HG02642 (cell line): ENCODE measurements at regions not wholly inside any gene's neighbourhood (a gene's known extent, or its start where the extent isn't known, plus 50 kb on each side); places are given as distances from the start of the nearest gene placed in this dataset.

Experiments
- ATAC-seq: cut with Tn5 transposase; IDR thresholded peaks from one replicate; pipeline ENCODE4 v1.9.1; 2021; ENCODE audit warnings: mild to moderate bottlenecking; ENCODE audit not compliant: unreplicated experiment, poor library complexity

DNA sequence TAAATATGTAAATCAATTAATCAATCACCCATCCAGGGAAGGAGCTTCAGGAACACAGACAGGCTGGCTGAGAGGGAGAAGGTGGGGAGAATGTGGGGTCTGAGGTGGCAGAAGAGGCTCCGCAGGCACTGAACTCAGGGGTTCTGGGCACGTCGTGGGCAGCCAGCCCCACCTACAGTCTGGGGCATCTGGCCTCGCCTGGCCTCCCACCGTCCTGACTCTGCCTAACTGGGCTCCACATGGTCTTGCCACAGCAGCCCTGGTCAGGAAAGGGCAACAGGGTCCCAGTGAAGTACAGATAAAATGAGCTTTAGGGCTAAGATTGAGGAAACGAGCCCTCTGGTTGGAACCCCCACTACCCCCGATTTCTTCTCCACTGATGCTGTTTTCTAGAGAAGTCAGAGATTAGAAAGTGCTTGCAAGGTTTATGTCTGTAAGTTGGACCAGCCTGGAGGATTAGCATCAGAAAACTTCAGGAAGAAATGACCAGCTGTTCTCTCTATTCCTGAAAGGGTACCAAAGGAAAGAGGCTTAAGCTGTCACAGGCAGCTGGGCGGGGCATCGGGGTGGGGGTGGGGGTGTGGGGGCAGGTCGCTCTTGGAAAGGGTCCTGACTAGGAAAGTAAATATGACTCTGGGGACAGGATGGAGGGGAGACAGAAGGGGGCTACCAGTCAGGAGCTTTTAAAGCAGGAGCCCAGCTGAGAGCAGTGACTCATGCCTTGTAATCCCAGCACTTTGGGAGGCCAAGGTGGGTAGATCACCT, 261.7 kb downstream of the BUD13 start:
- no peak for ATAC-seq

DNA sequence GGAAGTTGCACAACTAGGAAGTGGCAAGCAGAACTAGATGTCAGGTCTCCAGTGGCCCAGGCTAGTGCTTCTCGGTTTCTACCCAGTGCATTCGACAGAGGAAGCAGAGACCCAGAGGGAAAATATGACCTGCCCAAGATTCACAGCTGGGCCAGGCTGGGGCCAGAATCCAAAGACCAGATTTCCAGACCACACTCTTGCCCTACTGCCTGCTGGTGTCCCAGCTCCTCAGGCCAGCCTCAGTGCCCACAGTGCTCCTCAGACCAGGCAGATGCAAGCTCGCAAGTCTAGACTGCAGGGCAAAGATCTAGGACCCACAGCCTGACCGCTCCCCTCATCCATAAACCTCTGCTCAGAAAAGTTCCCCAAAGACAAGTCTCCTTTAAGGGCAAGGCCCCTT, 262.6 kb downstream of the BUD13 start:
- no peak for ATAC-seq

DNA sequence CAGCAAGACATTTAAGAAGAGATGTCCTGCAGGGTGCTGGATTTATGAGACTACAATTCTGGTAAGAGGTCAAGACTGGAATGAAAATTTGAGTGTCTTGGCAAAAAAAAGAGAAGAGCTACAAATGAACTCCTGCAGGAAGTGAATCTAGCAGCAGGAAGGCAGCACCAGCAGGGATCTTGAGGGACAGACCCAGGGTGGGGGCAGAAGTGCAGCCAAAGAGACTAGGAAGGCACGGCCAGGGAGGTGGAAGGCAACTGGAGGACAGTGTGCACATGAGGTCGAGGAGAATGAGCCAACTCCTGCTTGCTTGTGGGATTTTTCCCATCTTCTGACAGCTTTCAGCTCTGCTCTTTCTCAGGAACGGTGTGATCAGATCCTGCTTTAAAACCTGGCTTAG, 263.2 kb downstream of the BUD13 start:
- no peak for ATAC-seq

DNA sequence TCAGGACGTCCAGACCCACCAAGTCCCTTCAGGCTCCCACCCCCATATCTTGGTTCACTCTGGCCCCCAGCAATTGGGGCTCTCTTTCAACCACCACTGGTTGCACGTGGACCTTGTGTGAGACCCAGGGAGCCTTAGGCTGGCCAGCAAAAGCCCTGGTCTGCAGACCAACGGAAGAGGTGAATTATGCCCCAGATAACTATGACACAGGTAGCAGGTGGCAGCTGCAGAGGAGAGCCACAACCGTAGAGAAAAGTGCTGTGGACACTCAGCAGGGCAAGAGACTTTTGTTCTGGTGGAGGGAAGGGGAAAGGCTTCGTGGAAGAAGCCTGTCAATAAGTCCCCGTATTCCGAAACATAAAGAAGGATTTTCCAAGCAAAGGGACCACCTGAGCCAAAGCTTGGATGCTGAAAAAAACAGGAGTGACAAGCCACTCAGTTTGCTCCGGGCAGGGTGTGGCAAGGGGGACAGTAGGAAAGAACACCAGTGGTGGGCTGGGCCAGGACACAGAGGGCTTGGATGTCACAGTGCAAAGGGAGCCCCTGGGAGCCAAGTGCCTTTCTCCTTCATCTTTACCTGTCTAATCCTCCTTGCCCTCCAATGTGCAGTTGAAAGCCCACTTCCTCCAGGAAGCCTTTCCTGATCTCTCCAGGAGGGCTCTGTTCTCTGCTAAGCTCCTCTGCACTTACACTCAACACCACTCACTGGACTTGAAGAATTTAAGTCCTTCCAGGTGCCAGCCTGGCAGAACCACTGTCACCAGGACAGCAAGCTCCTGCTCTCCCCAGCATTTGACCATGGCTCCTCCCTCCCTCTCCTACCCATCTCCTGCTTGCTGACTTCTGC, 264.7 kb downstream of the BUD13 start:
- ATAC-seq = no peak

DNA sequence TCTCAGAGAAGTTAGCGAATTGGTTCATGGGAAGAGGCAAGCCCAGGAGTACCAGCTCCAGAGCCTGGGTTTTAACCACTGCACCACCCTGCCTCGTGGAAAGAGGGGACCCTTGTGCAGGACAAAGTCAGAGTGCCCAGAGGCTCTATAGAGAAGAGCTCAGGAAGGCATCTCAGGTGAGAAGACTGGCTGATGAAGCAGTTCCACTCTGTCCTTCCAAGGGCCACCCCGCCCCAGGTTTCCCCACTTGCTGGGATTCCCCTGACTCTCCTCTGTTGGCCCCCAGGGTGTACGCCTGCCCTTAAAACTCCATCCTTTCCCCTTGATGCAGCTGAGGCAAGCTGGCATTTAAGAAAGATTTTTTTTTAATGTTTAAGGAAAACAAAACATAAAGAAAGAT, 265.8 kb downstream of the BUD13 start:
- ATAC-seq = no peak

DNA sequence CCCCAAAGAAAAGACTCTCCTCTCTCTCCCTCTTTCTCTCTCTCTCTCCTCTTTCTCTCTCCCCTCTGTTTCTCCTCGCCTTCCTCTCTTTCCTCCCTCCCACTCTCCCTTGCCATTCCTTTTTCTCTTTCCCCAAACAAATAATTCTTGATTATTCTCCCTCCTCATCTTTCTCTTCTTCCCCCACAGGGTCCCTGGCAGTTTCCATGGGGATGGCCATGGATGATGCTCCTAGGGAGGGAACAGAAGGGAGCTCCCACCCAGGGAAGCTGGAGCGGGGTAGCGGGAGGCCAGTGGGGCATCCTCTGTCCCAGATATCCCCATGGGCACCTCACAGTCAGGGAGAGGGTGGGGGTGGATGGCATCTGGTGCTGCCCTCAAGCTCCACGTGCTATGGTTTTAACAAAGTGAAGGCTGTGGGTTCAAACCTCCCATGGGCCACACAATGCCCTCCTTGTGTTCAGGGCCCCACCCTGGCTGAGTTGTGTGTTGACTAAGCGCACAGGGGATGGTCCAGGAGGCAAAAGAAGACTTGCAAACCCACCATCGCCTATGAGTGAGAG, 266.4 kb downstream of the BUD13 start:
- ATAC-seq = no peak

DNA sequence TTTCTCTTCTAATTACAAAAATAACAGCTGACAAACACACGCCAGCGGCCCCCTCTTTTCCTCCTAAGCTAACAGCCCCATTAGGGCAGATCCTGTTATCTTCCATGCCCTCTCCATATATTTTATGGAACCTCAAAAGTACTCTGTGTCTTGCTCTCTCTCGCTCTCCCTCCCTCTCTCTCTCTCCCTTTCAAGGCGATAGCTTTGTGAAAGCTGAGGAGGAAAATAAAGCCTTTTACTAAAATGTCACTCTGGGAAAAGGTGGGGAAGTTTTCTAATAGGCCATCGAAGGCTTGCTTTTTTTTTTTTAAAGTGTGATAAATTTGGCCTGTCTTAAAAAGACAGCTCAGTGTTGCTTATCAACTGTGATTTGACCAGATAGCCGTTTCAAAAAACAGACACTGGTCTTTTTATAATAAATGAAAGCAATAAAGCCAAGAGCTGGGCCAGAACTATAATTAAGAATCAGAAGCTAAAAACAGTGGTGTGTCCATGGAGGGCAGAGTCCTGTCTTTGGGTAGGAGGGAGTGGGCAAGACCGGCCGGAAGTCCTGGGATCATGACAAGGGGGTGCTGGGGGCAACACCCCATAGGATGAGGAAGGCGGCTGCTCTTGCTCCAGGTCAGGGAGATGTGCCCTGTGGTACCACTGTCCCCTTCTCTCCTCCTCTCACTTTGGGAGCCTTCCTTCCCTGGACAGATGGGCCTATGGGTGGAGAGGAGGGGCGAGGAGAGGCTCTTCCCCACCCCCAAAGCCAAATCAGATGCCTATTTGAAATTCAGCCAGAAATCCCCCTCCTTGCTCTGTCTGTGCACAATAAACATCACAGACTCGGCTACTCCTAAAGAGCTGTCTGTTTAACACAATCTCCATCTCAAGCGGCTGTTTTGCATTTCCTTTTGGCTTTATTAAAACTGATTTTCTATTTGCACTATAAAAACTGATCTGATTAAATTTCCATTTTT, 267.2 kb downstream of the BUD13 start:
- no peak for ATAC-seq

DNA sequence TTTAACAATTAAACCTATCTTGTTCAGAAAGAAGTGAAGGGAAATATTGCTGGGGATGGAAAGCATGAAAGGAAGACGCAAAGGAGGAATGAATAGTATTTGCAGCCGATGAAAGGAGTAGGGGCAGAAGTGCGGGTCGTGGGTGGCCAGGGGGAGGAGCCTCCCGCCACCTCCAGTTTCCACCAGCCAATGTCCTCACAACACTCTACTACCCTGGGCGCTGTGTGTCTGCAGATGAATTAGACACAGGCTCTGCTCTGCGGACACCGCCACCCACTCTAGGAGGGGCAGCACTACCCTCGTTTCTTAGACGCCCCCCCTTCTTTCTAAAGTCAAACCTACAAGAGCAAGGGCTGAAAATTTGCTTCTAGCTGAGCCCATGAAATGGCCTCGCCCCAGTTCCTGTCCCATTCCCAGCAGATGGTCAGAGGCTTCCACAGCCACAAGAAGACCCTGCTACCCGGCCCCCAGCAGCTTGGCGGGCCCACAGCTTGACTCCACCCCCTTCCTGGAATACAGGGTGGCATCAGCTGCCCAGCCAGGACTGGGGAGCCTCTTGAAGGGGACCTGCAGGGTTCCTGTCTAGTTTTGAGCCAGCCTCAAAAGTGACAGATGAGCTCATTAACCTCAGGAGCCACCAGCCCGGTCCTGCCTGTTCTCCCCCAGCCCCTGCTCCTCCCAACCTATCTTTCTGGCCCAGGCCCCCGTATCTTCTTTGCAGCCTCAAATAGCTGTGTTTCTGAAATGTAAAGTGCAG, 268.1 kb downstream of the BUD13 start:
- ATAC-seq = no peak

DNA sequence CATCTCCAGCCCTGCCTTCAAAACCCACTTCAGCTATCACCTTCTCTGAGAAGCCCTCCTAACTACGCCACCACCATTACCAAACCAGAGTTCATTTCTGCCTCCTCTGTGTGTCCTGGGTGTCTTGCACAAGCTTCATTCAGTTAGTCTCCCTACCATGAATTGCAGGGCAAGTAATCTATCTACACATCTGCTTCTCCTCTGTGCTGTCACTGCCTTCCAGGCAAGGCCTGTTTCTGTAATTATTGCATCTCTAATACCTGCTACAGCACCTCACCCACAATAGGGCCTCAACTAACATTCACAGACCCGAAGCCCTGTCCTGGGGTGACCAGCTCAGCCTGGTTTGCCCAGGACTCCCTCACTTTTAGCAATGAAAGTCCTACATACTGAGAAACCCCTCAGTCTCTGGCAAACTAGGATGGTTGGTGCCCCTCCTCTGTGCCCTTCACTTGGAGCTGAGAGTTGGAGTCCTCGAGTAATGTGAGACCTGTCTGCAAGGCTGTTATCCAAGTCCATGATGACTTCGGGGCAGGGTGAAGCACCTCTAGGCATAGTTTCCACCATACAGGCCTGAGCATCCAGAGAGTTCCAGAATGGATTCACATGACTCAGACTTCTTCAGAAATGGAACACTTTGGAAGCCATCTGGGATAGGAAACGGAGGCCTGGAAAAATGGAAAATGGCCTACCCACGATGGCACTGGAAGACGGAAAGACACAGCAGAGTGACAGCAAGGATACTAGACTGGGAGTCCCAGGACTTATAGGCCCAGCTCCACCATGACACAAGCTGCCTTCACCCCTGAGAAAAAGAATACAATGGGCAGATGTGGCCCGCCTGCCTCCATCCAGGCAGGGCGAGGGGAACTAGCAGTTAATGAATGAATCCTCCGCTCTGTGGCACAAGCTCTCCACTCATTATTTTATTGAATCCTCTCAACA, 269.3 kb downstream of the BUD13 start:
- no peak for ATAC-seq

DNA sequence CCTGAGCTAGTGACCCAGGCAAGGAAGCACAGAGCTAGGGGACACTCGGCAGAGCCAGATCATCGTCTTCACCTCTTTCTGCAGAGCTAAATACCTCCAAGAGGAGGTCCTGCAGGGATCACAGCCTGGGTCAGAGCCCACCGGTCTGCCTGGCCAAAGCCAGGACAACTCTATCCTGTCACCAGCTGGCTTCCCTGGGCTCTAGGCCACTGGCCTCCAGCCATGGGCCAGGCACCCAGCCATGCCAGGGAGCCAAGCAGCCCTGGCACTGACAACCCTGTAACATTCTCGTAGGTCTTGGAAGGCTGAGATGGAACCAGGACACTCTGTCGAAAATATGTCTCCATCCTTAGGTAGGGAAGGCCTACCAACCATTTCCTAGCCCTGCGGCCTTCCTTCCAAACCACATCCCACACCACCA, 270.1 kb downstream of the BUD13 start:
- ATAC-seq = no peak

DNA sequence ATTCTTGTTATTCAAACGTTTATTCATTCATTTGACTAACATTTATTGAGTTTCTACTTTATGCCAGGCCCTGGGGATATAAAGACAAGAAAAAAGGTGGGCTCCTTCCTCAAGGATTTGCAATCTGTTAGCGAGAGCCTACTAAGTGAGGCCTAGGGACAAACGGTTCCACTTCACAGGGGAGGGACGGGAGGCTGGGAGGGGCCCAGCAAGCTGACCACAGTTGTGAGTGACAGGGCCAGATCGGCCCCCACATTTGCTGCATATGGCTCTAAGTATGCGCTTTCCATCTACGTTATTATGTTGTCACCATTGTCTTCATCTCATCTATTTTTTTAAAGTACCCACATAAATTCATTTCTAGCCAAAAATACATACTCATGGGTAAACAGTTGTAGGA, 271.1 kb downstream of the BUD13 start:
- no peak for ATAC-seq

DNA sequence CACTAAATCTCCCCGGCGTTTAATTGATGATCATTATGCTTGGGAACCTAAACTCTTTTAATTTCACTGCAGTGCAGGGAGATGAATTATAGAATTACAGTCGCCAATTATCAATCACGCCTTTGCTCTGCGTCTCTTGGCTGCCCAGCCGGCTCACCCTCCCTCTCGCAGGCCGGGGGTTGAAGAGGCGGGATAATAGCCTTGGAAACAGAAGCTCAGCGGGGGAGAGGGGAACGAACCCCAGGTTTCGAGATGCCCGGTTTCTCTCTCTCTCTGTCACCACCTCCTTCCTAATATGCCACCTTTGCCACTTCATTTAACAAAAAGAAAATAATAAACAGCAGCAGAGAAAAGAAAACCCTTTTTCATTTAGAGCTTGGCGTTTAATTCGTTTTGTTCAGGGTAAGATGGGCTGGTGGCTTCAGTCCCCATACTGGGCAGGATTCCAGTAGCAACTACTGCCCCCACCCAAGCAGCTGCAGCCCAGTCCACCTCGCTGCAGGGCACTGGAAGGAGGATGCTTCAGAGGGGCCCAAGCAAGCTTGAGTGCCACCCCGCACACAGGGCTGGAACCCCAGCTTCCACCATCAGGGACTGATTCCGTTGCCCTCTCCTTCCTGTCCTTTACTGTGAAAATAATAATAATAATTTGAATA, 271.7 kb downstream of the BUD13 start:
- no peak for ATAC-seq

DNA sequence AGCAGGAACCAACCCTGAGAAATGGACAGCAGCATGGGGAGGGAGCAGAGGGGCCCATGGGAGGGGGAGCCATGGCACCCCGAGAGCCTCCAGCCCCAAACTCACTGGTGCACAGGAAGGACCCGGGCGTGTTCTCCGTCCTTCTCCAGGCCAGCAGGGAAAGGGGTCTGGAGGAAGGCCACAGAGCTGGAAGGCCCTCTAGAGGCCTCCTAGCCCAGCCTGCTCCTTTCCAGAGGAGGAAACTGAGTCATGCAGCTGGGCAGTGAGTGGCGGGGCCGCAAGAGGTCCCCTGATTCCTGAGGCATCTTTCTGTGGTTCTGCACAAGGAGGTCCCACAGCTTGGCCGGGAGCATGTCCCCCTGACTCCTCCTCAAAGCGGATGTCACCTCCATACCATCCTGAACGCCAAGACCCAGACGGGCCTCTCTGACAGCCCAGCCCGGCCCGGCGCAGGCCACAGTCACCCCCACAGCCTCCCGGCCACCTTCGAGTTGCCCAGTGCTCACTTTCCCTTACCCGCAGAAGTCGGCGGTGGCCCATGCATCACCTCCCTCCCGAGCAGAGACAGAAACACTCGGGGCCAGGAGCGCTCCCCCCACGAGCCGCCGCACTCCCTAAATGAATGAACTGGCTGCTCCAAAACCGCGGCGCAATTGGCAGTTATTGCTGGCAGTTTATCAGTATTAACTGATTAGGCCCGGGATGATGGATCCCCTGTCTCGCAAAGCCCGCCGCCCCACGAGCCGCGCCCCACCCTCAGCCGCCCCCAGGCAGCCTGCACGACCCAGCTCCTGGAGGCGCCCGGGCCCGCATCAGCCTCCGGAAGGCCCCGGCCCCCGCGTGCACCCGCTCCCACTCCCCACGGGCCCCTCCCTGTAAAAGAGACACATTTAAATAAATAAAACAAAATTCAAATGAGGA, 272.5 kb downstream of the BUD13 start:
- ATAC-seq = no peak

DNA sequence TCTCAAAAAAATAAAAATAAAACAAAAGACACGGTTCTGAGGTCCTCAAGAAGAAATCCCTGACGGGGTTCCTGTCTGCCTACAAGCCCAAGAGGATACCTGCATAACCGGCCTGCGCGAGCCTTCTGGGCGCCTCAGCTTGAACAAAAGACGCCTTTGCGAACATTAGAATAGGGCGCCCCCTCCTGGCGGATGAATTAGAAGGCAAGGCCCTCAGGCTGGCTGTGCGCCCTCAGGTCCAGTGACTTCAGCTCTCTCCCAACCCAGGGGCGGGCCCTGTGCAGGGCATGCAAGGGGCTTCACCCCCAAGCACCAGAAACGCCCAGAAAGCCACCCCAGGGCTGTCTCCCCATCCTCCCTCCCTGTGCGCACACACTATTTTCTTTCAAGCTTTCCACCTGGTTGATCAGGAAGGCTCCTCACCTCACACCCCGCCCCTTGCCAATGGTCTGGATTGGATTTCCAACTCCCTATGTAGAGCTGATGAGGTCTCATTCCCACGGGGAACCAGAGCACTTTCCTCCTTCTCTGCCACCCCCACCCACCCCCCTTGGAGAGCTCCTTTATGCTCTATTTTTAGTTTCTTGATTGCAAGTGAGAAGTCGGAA, 273.3 kb downstream of the BUD13 start:
- ATAC-seq = no peak

DNA sequence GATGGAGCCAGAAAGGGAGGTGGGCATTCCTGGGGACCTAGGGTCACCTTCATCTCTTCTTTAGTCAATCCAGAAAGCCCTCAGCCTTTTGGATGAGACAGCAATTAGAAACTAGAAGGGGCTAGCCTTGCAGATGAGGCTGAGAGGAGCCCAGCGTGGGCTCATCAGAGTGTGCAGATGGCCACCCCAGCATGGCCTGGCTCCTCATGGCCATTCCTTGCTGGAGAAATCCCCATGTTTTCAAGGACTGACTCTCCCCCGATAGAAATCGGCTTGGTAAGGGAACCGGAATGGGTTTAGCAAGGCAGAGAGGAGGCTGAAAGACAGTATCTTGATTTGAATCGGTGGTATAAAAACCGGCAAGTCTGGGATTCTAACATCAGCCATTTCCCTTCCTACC, 274.6 kb downstream of the BUD13 start:
- no peak for ATAC-seq

DNA sequence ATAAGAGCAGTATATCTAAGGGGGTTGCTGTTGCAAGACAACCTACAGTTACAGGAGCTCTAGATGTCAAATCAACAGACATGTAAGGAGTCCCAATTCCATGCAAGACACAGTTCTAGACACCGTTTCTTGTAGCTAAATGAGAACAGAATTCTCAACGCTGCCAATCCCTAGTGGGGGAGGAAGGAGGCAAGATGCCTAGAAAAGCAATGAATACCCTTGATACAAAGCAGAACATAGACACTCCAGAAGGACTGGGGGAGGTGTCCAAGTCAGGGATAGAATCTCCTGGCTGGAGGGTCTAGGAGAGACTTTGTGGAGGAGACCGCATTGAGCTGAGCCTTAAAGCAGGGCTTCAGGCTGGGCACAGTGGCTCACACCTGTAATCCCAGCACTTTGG, 280.2 kb downstream of the BUD13 start:
- no peak for ATAC-seq
